K562 (cell line): ENCODE measurements at regions not wholly inside any gene's neighbourhood (a gene's known extent, or its start where the extent isn't known, plus 50 kb on each side); places are given as distances from the start of the nearest gene placed in this dataset.

Experiments
- ATAC-seq: fragments of 200-7000 bp; cut with Tn5 transposase; 3 replicates; pipeline ENCODE4 v1.9.1; 2020; ENCODE audit warnings: moderate library complexity
- BruUV-seq: library from RNA; stranded (reverse); fragments of 400-500 nt; replicated peaks from 2 replicates; lab custom pipeline; 2021; lab: Mats Ljungman, UMichigan
- CTCF ChIA-PET: fragments of 300-600 bp; formaldehyde crosslinking; extraction: SDS; loops from one replicate; lab custom pipeline; 2021; ENCODE audit warnings: low intra/inter-chr PET ratio; lab: Yijun Ruan, JAX
- POLR2A ChIA-PET: fragments of 300-600, 350-650 bp; sonication (Branson Sonifier 250); formaldehyde crosslinking; extraction: SDS; loops from one replicate; lab custom pipeline; 2021; ENCODE audit warnings: antibody characterized with exemption, inconsistent platforms; lab: Yijun Ruan, JAX
- DNase-seq, 4 experiments: peaks; one replicate each; pipeline versions ENCODE4 v3.0.0 to v3.0.0-alpha.2; 2011 to 2018; ENCODE audit warnings: low spot score in 3 of 4, mixed read lengths in 3 of 4; ENCODE audit errors: extremely low read depth in 1 of 4
- FAIRE-seq: peaks from 2 replicates; lab custom pipeline; 2011; peaks lifted over from hg19 to GRCh38; lab: Jason Lieb, UNC
- H2AFZ ChIP-seq: 2 replicates; pipeline ENCODE4 v1.6.0; 2011; ENCODE audit warnings: low read depth, low read length, control low read depth, inconsistent platforms
- H3K27ac ChIP-seq: fragments of 200-600 bp; 3 replicates; pipeline ENCODE4 v1.8.0; 2011; ENCODE audit warnings: low read depth, mild to moderate bottlenecking, control low read depth, inconsistent platforms, low read length, moderate library complexity, mixed read lengths; ENCODE audit errors: extremely low read depth
- H3K27me3 ChIP-seq, 2 experiments: fragments of 300-600 bp in 1 of 2; 2 replicates in 1 of 2; 3 replicates in 1 of 2; pipeline versions ENCODE4 v1.6.0 to v1.8.0; 2011; ENCODE audit warnings: inconsistent platforms in 2 of 2, low read length in 2 of 2, mild to moderate bottlenecking in 1 of 2, mixed read lengths in 1 of 2, moderate library complexity in 1 of 2; ENCODE audit not compliant: control insufficient read depth in 2 of 2, insufficient read depth in 2 of 2
- H3K36me3 ChIP-seq: fragments of 300-600 bp; 3 replicates; pipeline ENCODE4 v1.8.0; 2011; ENCODE audit warnings: mild to moderate bottlenecking, low read length, inconsistent platforms; ENCODE audit not compliant: control insufficient read depth, insufficient read depth
- H3K4me1 ChIP-seq, 2 experiments: fragments of 200-600 bp in 1 of 2; replicated peaks in 1 of 2; 2 replicates in 1 of 2; 3 replicates in 1 of 2; pipeline versions ENCODE4 v1.5.1 to v1.8.0; 2011; ENCODE audit warnings: inconsistent platforms in 2 of 2, low read length in 2 of 2, mild to moderate bottlenecking in 1 of 2, mixed read lengths in 1 of 2, moderate library complexity in 1 of 2; ENCODE audit not compliant: control insufficient read depth in 2 of 2, insufficient read depth in 2 of 2
- H3K4me2 ChIP-seq: 2 replicates; pipeline ENCODE4 v1.6.1; 2011; ENCODE audit warnings: low read length, control low read depth, inconsistent platforms, mixed read lengths; ENCODE audit not compliant: insufficient read depth
- H3K4me3 ChIP-seq: fragments of 200-600 bp; sonication (generic), shearing (Covaris generic); 2 replicates; pipeline ENCODE4 v1.5.1; 2016; ENCODE audit warnings: control low read depth, inconsistent platforms
- H3K79me2 ChIP-seq: fragments of 200-600 bp; 3 replicates; pipeline ENCODE4 v1.8.0; 2011; ENCODE audit warnings: low read length, inconsistent platforms; ENCODE audit not compliant: control insufficient read depth, insufficient read depth
- H3K9ac ChIP-seq, 2 experiments: 2 replicates each; pipeline versions ENCODE4 v1.6.0 to v1.6.1; 2011; ENCODE audit warnings: low read depth in 2 of 2, low read length in 2 of 2, control low read depth in 1 of 2, inconsistent platforms in 1 of 2, mild to moderate bottlenecking in 1 of 2, mixed read lengths in 1 of 2; ENCODE audit not compliant: insufficient read depth in 1 of 2
- H3K9me1 ChIP-seq: one replicate; pipeline ENCODE4 v1.6.0; 2011; ENCODE audit warnings: inconsistent platforms, mild to moderate bottlenecking, low read length, moderate library complexity; ENCODE audit not compliant: control insufficient read depth, insufficient read depth
- H3K9me3 ChIP-seq: replicated peaks from 2 replicates; pipeline ENCODE4 v1.5.1; 2011; ENCODE audit warnings: low read depth, low read length, inconsistent platforms; ENCODE audit not compliant: control insufficient read depth, insufficient read depth
- H4K20me1 ChIP-seq: replicated peaks from 2 replicates; pipeline ENCODE4 v1.6.1; 2011; ENCODE audit warnings: low read length, inconsistent platforms, mixed read lengths; ENCODE audit not compliant: control insufficient read depth, insufficient read depth
- CREM ChIP-seq: IDR thresholded peaks from 2 replicates; pipeline ENCODE4 v1.6.1; 2014; ENCODE audit warnings: antibody characterized with exemption, low read depth
- EP400 ChIP-seq: fragments of 450-650 bp; IDR thresholded peaks from 2 replicates; pipeline ENCODE4 v1.6.1; 2017; ENCODE audit warnings: antibody characterized with exemption, mild to moderate bottlenecking, moderate library complexity
- GABPA ChIP-seq: fragments of 200-800 bp; sonication (Bioruptor generic); conservative IDR thresholded peaks from 2 replicates; pipeline ENCODE4 v1.6.1; 2016; ENCODE audit warnings: low read depth, missing genetic modification characterization, missing compliant biosample characterization
- HNRNPH1 ChIP-seq: fragments of 200-400 bp; formaldehyde crosslinking; optimal IDR thresholded peaks from 2 replicates; pipeline ENCODE3; 2017; ENCODE audit warnings: low read depth, mild to moderate bottlenecking, low read length, moderate library complexity
- KLF13 ChIP-seq: fragments of 450-650 bp; IDR thresholded peaks from 2 replicates; pipeline ENCODE4 v1.6.1; 2016; ENCODE audit warnings: missing genetic modification characterization, low read depth, mild to moderate bottlenecking, missing compliant biosample characterization, moderate library complexity, borderline replicate concordance
- MTF1 ChIP-seq: fragments of 250-450 bp; sonication (Bioruptor Pico); IDR thresholded peaks from 2 replicates; pipeline ENCODE4 v1.9.0; 2021; ENCODE audit warnings: moderate library complexity, mild to moderate bottlenecking, inconsistent platforms, borderline replicate concordance
- NFATC3 ChIP-seq: fragments of 450-650 bp; IDR thresholded peaks from 2 replicates; pipeline ENCODE4 v1.6.1; 2017; ENCODE audit warnings: mild to moderate bottlenecking
- NR1H2 ChIP-seq: sonication (generic); formaldehyde crosslinking; IDR thresholded peaks from 2 replicates; pipeline ENCODE4 v1.4.0; 2020; ENCODE audit warnings: mild to moderate bottlenecking, missing genetic modification reagents
- POLR3A ChIP-seq: IDR thresholded peaks from 2 replicates; pipeline ENCODE4 v1.6.1; 2011; ENCODE audit warnings: borderline replicate concordance, mild to moderate bottlenecking, moderate library complexity; ENCODE audit not compliant: insufficient read length, insufficient read depth; ENCODE audit errors: extremely low read depth
- PTRF ChIP-seq: fragments of 450-650 bp; IDR thresholded peaks from 2 replicates; pipeline ENCODE4 v1.6.1; 2016; ENCODE audit warnings: mild to moderate bottlenecking, missing genetic modification characterization, missing compliant biosample characterization
- TCF7 ChIP-seq: sonication (generic); IDR thresholded peaks from 2 replicates; pipeline ENCODE4 v1.6.1; 2016; ENCODE audit warnings: antibody characterized with exemption, borderline replicate concordance
- TEAD1 ChIP-seq, 2 experiments: fragments of 450-650 bp in 1 of 2; sonication (generic) in 1 of 2; formaldehyde crosslinking; IDR thresholded peaks; 2 replicates each; pipeline versions ENCODE4 v1.4.0 to v1.8.0; 2020 to 2022; ENCODE audit warnings: mild to moderate bottlenecking in 2 of 2, missing genetic modification reagents in 1 of 2
- YBX1 ChIP-seq: fragments of 450-650 bp; IDR thresholded peaks from 2 replicates; pipeline ENCODE4 v1.7.1; 2016; ENCODE audit warnings: mild to moderate bottlenecking
- ZNF133 ChIP-seq: fragments of 250-450 bp; sonication (Bioruptor Pico); IDR thresholded peaks from 2 replicates; pipeline ENCODE4 v1.4.0; 2020; ENCODE audit warnings: mild to moderate bottlenecking
- ZNF75A ChIP-seq: fragments of 450-650 bp; formaldehyde crosslinking; IDR thresholded peaks from 2 replicates; pipeline ENCODE4 v1.4.0; 2020; ENCODE audit warnings: mild to moderate bottlenecking
- WGBS: fragments of 100-300 bp; shearing (Covaris generic); methylation state at CpG from one replicate; pipeline ENCODE4 v1.1.6; 2016; ENCODE audit warnings: low coverage, mixed read lengths; ENCODE audit not compliant: insufficient coverage; ENCODE audit errors: missing lambda C conversion rate; 5-methylcytosine and 5-hydroxymethylcytosine counted together
- in situ Hi-C: fragments of 300-500 bp; cut with MboI; formaldehyde crosslinking; loops from 4 replicates; pipeline ENCODE4 v1.15.0; 2018; ENCODE audit warnings: inconsistent platforms, mixed read lengths
- intact Hi-C: fragments of 100-400 bp; cut with micrococcal nuclease; formaldehyde crosslinking; loops from 2 replicates; pipeline ENCODE4 v1.14.2; 2022
- TF ChIP-seq, protein P1 (sequence below): fragments of 450-650 bp; formaldehyde crosslinking; IDR thresholded peaks from 2 replicates; pipeline ENCODE4 v1.4.0; 2020; ENCODE audit warnings: mild to moderate bottlenecking, mixed read lengths
- TF ChIP-seq, protein P2 (sequence below): fragments of 250-450 bp; sonication (Bioruptor Pico); IDR thresholded peaks from 2 replicates; pipeline ENCODE4 v1.8.0; 2021; ENCODE audit warnings: moderate library complexity, mild to moderate bottlenecking, inconsistent platforms

- H3K4me1 ChIP-seq: no peaks in the 10 kb centered on the region
- H4K20me1 ChIP-seq: no peaks in the 10 kb centered on the region
- no peak for DNase-seq
- no peaks in the 10 kb centered on the region for H3K36me3 ChIP-seq
- no peak overlapping the region for H2AFZ ChIP-seq
- no peak for TF ChIP-seq POLR3A
- TF ChIP-seq ZNF75A (CRISPR knock-in tag): no peak
- TF ChIP-seq, protein P1, sequence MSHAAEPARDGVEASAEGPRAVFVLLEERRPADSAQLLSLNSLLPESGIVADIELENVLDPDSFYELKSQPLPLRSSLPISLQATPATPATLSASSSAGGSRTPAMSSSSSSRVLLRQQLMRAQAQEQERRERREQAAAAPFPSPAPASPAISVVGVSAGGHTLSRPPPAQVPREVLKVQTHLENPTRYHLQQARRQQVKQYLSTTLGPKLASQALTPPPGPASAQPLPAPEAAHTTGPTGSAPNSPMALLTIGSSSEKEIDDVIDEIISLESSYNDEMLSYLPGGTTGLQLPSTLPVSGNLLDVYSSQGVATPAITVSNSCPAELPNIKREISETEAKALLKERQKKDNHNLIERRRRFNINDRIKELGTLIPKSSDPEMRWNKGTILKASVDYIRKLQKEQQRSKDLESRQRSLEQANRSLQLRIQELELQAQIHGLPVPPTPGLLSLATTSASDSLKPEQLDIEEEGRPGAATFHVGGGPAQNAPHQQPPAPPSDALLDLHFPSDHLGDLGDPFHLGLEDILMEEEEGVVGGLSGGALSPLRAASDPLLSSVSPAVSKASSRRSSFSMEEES: no peak
- no peak for TF ChIP-seq NR1H2
- TF ChIP-seq, protein P2, sequence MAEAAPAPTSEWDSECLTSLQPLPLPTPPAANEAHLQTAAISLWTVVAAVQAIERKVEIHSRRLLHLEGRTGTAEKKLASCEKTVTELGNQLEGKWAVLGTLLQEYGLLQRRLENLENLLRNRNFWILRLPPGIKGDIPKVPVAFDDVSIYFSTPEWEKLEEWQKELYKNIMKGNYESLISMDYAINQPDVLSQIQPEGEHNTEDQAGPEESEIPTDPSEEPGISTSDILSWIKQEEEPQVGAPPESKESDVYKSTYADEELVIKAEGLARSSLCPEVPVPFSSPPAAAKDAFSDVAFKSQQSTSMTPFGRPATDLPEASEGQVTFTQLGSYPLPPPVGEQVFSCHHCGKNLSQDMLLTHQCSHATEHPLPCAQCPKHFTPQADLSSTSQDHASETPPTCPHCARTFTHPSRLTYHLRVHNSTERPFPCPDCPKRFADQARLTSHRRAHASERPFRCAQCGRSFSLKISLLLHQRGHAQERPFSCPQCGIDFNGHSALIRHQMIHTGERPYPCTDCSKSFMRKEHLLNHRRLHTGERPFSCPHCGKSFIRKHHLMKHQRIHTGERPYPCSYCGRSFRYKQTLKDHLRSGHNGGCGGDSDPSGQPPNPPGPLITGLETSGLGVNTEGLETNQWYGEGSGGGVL (CRISPR knock-in tag): no peak
- TF ChIP-seq MTF1: no peak
- TF ChIP-seq YBX1: no peak
- no peak for TF ChIP-seq TCF7
- no peak for TF ChIP-seq GABPA
- TF ChIP-seq EP400: no peak
- TF ChIP-seq TEAD1 (CRISPR knock-in tag; IDR thresholded peaks at IDR 0.05): no peak
- TF ChIP-seq KLF13: no peak
- no peak for TF ChIP-seq CREM
- no peak for TF ChIP-seq NFATC3
- no peak for TF ChIP-seq PTRF
- TF ChIP-seq ZNF133 (CRISPR knock-in tag): no peak
- no peak for TF ChIP-seq HNRNPH1
- H3K4me2 ChIP-seq: no peak overlapping the region
- in situ Hi-C loops (no loop called here), intact Hi-C loops (no loop called here)
- no peak for FAIRE-seq
- H3K9me3 ChIP-seq: no peaks in the 10 kb centered on the region
- ATAC-seq: no peak
- no peak overlapping the region for H3K4me3 ChIP-seq
- BruUV-seq: no TSS peak
- no peaks in the 10 kb centered on the region for H3K79me2 ChIP-seq
- WGBS: 1% methylated on average over 5 of the region's 5 CpGs
- H3K27ac ChIP-seq: no peak overlapping the region
- POLR2A ChIA-PET: no interaction called here
- no peaks in the 10 kb centered on the region for H3K9me1 ChIP-seq
- no peaks in the 10 kb centered on the region for H3K27me3 ChIP-seq
- CTCF ChIA-PET: no interaction called here
- no peak overlapping the region for H3K9ac ChIP-seq
Measured at GRCh38 chr7:47007471-47007870, 574.4 kb downstream of the TNS3 start.
